ENCODE measurements at regions not wholly inside any gene's neighbourhood (a gene's known extent, or its start where the extent isn't known, plus 50 kb on each side); places are given as distances from the start of the nearest gene placed in this dataset.

GRCh38 chr1:157274698-157275534, 136.7 kb upstream of the ETV3 start:
- TF ChIP-seq CTCF (IDR thresholded peaks at IDR 0.05) (no peak), POLR2A (IDR thresholded peaks at IDR 0.05) (no peak), POLR2AphosphoS5 (IDR thresholded peaks at IDR 0.05) (no peak)

All from prostate gland (tissue), 2 donors.